Hippocampal formation (tissue), 2 donors: ENCODE measurements at regions not wholly inside any gene's neighbourhood (a gene's known extent, or its start where the extent isn't known, plus 50 kb on each side); places are given as distances from the start of the nearest gene placed in this dataset.

Source experiments
- DNase-seq, 2 donors: peaks; one replicate each; lab custom pipeline; 2025; lab: John Stamatoyannopoulos, UW

DNA sequence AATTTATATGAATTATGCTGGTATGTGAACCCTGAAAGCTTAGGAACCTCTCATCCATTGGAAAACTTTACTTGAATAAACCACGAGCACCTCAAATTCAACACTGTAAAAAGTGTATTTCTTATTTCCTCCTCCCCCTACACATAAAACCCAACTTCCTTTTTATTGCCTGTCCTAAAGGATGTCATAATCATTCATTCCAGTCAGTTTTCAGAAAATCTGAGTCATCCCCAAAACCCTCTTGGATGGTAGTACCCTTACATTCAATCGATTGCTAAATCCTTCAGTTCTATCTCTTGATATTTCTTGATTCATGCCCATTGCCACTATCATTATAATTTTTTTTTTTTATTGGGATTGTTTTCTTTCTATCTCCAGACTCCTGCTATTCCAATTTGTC lies 91.1 kb upstream of the ATP8A1 start:
- no peak for DNase-seq

DNA sequence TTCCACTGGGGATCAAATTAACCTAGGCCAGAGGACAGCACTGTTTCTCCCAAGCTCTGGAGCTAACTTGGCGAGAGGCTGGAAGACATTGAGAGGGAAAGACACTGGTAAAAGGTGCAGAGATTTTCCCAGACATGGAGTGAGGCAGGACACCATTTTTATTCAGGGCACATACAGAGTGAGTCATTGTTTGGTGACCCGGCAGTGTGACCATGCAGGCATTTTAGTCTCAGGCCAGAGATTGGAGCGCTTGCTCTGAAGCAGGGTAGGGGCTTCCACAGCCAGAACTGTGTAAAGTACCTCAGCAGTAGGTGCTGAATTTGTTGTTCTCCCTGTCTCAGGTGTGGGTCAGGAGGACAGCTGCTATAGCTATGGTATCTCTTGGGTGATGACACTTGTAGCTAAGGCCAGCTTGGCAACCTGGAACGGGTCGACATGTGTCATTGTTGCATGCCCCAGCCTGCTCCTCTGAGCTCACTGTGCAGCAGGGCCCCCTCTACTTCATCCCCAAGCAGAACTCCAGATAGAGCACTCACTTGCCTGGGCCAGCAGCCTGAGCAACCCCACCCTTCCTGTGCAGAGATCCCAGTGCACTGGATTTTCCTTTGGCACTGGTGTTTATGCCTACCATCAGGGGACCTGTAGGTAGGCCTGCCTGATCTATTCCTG lies 79.8 kb upstream of the ATP8A1 start:
- peak in 1 of 2 donors; percentile 0 for DNase-seq

DNA sequence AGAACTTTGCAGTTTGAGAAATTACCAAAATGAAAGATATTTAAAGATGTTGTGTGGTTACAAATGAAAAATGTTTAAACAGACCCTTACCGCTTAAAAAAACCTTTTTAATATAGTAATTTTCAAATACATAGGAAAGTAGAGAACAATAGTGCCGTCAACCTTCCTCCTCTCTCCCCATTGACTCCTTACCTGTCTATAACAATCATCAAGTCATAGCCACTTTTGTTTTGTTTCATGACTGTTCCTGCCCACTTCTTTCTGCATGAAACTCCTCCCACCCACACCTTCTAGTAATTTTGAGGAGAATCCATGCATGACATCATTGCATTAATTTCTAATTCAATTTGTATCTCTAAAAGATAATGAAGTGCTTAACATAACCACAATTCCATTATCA lies 76.5 kb upstream of the ATP8A1 start:
- DNase-seq: no peak

DNA sequence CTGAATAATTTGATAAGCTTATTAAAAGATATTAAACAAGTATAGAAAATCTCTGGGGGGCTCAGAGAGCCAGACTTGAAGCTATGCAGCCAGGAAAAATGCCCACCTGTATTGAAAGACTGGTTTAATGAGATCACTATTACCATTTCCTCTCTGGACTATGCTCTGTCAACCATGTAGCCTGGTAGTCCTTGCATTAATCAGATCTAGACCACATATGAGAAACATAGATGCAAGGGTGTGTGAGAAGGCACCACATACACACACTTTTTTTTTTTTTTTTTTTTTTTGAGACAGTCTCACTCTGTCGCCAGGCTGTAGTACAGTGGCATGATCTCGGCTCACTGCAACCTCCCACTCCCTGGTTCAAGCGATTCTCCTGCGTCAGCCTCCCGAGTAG lies 75.9 kb upstream of the ATP8A1 start:
- no peak for DNase-seq

DNA sequence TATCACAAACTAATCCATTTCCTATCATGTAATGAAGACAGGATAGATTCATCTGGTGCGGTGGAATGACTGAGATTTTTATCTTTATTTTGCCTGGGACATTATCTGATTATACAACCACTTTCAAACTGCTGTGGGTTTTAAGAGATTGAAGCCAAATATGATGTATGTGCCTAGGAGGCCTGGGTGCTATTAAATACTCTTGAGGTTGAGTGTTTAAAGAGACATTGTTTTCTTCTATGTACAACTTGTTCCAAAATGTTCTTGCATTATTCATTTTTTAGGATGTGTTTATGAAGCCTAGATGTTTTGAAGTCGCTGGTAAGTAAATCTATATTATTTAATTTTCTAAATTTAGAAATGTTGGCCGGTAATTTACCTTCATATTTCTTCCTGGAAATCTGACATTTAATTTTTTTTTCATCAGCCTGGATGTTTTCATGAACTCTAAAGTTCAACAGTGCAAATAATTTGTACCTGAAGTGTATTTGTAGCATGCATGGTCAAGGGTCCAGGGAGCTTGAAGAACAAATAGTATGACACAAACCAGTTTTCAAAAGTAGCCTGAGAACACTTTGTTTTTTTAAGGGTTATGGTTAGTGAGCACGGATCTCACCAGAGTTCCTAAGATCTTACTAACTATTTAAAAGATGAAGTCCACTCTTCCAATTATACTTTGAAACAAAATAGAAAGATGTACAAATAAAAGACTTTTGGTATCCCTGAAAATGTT lies 72.8 kb upstream of the ATP8A1 start:
- no peak for DNase-seq

DNA sequence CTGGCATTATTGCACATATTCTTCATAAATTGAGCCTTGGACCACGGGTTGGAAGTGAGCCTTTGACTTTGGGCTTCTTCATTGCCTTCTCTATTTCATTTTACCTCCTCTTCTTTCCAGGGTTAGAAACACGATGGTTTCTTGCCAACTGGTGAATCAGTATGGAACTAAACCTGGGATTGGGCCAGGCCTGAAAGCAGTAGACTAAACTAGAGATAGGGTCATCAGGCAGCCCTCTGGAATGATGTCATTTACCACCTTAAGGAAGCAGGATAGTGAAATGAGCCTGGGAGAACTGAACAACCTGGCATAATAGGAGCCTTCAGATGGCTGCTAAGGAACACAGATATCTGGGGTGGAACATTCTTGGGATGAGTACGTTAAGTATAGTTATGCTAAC lies 67.5 kb upstream of the ATP8A1 start:
- DNase-seq: no peak

DNA sequence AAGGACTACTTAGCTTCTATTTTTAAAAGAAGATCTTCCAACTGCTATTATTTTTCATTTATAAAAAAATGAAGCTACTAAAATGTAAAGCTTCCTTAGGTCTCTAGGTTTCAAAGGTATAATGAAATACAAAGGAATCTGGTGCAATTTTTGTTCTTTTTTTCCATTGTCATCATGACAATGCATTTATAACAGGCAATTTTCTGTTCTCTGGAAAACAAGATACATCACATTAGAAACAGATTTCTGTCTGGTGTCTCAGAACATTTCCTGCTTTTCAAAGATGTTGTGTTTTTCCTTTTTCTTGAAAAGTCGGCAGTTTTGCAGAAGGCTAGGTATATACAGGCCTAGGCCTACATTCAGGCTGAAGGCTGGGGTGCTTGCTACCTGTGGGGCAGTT lies 63.6 kb upstream of the ATP8A1 start:
- no peak for DNase-seq

DNA sequence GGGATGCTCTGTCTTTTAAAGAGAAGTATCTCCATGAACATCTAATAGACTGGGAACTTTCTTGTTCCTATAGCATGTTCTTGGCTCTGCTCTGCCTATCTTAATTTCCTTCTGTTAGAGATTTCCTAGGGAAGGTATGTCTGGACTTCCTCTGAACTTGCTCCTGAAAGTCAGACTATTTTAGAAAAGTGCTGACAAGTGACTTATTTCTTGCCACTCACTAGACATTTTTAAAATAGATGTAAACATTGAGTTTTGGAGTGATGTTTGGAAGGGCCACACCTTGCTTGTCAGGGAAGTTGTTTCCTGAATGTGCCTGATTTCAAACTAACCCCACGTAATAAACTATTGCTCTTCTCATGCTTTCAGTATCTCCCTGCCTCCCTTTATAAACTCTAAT lies 62.4 kb upstream of the ATP8A1 start:
- no peak for DNase-seq

DNA sequence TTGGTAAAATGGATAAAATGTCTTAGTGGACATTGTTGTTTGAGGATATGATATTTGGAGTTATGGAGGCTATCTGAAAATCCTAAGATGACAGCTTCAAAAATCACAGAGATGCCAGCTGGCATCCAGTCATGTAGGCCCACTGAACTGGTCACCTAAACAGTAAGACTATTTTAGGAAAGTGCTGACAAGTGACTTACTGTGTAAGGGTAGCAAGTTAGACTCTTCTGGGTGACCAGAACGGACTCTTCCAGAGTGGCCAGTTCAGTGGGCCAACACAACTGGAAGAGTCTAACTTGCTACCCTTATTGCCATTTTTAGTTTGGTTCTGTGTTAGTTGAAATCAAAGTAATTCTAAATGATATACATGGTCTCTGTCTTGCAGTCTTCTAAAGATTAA lies 61.4 kb upstream of the ATP8A1 start:
- no peak for DNase-seq

DNA sequence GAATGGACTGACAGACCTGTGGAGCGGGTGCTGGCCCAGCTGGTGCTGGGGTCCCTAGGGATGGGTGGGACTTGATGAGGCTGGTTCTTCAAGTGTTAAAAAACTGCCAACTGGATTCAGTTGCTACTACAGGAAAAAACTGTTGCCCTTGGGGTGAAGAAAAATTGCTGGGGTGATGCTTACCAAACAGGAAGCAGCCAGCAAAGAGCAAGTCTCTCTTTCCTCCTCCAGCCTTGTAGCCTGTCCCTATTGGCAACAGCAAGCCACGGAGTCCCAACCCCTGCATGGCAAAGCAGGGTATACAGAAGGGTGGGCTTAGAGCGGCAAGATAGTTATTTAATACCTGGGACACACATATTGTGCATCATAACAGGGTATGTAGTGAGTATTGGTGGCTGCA lies 60.1 kb upstream of the ATP8A1 start:
- no peak for DNase-seq

DNA sequence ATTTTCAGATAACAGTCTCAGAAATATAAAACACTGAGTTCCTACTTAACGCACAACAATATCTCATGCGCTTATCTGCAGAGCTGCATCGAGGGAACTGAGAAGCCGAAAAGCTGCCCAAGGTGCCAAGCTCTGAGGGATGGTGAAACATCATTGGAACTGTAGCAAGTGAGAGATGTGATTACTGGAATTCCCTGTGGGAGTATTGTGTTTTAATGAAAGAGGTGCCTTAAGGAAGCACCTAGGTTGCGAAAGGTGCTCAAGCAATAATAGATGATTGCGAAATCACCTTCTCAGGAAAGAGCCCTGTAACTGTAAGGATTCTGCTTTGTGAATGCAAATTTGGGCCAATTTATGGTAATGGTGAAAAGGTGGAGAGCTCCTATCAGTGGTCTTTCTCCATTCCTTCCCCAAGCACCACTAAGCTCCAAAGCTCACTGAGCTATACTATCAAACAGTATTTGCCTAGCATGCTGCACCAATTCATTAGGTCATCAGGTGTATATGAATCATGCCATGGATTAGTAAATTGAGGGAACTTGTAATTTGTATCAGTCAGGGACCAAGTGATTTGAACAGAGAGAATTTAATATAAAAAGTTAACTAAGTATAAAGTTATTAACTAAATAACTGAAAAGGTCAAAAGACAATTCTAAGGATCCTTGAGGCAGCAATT lies 59.0 kb upstream of the ATP8A1 start:
- DNase-seq: no peak

DNA sequence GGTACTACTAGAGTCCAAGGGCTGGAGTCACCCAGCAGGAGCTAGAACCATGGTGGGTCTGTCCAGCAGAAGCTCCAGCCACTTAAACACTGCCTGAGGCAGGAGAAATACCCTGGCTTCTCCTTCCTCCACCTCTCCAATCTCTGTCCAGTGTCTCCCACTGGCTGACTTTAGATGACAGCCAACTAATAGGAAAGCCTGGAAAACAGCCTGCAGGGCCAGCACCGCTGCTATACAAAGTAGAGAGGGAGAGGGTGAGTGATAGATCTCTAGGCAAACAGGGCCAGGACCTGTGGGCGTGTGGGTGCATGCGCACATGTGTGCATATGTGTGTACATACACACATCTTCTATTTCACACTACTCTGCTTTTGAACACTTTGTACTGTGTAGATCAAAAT lies 56.5 kb upstream of the ATP8A1 start:
- no peak for DNase-seq

DNA sequence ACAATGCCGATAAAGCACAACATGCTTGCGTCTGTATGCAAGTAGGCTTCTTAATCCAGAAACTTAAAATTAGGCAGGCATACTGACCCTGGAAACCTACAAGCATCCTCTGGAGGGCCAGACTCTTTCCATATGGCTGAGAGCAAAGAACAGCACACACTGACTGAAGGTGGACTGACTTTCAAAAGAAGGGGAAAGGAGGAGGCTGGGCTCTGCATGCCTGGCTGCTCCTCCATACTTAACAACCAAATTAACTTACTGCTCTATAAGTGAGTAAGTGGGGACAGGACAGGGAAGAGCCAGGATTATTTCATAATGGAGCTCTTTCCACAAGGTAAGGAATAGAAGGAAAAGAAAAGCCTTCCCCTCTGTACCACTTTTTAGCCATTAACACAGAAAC lies 55.9 kb upstream of the ATP8A1 start:
- DNase-seq: no peak

DNA sequence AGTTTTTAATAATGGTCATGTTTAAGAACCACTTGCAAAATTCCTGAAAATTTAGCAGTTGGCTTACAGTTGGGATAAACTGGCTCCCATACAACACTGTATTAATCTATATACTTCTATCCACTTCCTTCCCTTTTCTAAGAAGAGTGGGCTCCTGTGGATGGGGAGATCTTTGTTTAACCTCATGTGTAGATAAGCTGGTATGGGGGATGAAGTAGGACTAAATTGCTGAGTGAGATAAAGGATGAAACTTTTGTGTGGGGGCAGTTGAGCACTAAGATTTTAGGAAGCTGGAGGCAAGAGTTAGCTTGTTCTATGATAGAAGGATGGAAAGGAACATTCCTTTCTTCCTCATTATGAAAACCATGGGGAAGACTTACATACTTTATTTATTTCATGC lies 54.6 kb upstream of the ATP8A1 start:
- no peak for DNase-seq

DNA sequence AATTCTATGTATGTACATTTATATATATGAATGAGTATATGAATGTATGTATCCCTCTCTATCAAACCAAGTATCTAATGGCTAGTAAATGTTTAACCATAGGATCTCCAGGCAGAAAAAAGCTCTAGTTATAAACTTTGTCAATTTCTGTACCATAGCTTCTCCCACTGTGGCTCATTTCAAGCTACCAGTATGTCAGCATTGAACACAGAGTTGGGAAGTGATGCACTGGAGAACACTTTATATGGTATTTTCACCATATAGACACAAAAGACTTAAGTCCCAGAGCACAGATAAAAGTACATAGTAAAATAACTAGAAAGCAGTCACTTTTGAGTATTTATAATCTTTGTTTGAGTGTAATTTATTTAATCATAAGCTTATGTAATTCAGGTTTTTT lies 53.9 kb upstream of the ATP8A1 start:
- DNase-seq: no peak

DNA sequence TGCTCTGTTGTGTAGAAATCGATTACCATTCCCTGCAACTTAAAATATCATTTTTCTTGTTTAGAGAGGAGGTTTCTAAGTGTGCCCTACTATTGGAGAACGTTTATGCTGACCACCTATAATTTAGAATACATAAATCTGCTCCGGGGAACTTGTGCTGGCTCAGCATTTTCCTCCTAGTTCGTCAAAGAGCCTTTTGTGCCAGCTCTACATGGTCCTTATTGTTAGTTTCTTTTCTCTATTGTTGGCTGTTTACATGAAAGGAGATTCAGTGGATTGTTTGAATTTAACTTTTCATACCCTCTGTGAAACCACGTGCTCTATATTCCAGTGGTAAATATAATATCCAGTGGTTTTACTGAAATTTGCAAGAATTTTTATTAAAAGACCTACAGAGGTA lies 53.4 kb upstream of the ATP8A1 start:
- DNase-seq: peak; percentile 4 to 79

DNA sequence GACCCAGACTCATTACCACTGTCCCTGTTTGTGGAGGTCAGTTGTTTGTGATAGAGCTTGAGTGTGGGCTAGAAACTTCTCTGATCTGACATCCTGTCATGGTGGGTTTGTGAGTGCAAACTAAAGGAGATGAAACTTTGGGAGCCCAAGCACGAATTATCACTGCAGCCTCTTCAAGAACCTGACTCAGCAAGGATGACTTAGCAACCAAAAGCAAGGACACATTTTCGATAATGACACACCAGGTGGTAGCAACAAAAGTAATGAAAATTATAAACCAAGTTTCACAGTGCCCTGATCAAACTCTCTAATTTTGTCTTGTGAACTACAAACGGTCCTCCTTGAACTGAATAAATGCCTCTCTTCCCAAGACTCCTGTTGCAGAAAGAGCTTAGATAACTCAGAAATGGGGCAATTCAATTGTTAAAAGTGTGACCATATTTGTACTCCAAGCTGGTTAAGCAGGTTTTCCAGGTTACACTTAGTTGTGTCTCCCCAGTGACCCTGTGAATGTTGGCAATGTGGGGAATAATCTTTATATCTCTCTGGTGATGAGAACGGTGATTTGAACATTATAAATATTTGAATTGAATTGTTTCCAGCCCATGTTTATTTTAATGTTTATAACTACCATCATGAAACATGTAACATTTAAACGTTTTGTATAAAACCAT lies 52.6 kb upstream of the ATP8A1 start:
- no peak for DNase-seq

DNA sequence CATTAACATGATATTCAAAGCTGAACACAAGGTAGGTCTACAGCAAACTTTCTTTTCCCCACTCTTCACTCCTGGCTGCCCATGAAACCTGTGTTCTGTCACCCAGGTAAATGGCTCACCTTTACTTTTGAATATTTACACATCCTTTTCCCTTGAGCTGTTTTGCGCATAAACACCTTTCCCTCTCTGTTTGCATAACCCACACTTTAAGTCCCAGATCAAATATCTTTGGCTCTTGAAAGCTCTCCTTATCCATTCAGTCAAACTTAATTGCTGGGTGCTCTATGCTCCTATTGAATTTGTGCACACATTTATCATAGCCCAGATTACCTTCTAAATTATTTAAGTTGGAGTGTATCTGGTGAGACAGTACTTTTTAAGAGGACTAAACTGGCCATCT lies 51.7 kb upstream of the ATP8A1 start:
- DNase-seq: no peak
